ENCODE measurements at regions not wholly inside any gene's neighbourhood (a gene's known extent, or its start where the extent isn't known, plus 50 kb on each side); places are given as distances from the start of the nearest gene placed in this dataset.
"Not testable (repeated sequence)": the region's sequence is repeated elsewhere in the genome, so short reads cannot be mapped to it uniquely, and the experiment has no call there.

DNA sequence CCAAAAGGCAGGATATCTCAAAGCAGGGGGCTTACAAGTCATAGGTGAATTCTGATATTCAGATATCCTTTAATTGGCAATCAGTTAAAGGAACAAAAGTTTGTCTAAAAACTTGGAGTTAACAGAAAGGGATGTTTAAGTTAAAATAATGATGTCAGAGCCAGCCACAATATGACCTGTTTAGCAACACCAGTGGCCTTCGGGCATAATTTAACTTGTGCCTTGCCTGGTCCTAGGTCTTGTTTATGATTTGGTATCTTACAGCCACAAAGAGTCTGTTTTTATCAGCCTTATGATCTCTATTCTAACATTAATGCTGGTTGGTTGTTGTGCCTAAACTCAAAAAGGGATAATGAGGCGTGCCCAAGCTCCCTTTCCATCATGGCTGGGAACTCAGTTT, 252.9 kb downstream of the RNF152 start:
- DNase-seq (ENCODE audit: low spot score): no peak

DNA sequence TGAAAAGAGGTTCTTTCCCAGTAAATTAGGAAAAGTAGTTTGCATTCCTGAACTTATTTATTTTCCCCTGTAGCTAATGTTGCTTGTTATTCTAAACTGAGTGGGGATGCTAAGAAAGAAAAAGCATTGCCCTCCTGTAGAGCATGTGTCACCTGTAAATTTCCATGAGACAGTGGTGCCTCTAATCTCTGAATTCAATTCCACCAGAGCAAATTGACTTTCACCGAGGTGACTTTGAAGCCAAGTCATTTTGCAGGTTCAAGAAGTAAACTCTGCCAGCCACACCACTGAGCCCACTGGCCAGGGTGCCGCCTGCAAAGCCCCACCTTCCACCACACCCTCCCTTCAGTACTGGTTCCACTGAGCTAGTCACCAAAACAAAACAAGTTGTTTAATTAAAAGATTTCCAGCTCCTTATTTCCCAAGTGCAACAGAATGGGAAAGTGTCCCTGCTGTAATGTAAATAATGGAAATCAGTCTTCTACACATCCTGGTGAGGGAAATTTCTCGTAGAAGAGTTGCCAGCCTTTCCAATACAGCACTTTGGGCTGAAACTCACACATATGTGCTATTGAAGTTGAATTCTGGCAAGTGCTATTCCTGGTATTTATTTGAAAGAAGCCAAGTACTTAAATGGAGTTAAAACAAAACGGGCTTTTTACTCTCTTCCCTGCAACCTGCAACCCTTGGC, 254.8 kb downstream of the RNF152 start:
- TF ChIP-seq, protein P1, sequence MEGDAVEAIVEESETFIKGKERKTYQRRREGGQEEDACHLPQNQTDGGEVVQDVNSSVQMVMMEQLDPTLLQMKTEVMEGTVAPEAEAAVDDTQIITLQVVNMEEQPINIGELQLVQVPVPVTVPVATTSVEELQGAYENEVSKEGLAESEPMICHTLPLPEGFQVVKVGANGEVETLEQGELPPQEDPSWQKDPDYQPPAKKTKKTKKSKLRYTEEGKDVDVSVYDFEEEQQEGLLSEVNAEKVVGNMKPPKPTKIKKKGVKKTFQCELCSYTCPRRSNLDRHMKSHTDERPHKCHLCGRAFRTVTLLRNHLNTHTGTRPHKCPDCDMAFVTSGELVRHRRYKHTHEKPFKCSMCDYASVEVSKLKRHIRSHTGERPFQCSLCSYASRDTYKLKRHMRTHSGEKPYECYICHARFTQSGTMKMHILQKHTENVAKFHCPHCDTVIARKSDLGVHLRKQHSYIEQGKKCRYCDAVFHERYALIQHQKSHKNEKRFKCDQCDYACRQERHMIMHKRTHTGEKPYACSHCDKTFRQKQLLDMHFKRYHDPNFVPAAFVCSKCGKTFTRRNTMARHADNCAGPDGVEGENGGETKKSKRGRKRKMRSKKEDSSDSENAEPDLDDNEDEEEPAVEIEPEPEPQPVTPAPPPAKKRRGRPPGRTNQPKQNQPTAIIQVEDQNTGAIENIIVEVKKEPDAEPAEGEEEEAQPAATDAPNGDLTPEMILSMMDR (IDR thresholded peaks at IDR 0.05; ENCODE audit: extremely low read depth, missing control alignments): no peak
- no peak for DNase-seq (ENCODE audit: low spot score)

More for the DNA sequence above, 252.9 kb downstream of the RNF152 start:
- TF ChIP-seq, protein P1 (IDR thresholded peaks at IDR 0.05; ENCODE audit: extremely low read depth, missing control alignments): no peak

GRCh38 chr18:61637319-61637718, 255.5 kb downstream of the RNF152 start:
- DNase-seq (ENCODE audit: low spot score): no peak
- TF ChIP-seq, protein P1 (IDR thresholded peaks at IDR 0.05; ENCODE audit: extremely low read depth, missing control alignments): no peak

DNA sequence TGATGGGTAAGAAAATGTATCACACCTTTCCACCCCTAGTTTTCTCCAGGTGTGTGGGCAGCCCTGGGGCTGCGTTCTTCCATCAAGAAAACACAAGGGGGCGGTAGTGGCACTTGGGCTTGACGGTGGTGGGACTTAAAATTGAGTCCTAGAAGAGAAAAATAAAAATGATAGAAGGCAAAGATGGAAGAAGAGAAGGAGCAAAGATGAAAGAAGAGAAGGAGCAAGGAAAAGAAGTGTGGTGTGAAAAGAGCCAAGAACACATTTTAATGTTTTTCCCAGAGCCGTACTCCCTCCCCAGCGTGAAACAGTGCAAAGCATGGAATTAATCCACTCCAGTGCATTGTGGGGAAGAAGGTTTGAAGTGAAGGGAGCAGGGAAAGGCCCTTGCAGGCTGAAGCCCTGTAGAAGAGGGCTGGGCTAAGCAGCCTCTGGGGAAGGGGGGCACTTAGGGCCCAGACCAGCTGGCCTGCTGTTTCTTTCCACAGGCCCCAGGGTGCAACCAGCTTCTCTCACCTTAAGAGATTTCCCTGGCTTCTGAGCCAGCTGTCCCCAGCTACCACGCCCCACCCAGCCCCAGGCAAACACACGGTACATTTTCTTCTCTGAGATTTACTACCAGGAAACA, 256.8 kb downstream of the RNF152 start:
- TF ChIP-seq, protein P1 (IDR thresholded peaks at IDR 0.05; ENCODE audit: extremely low read depth, missing control alignments): peak; percentile 76
- peak; percentile 39 for DNase-seq (ENCODE audit: low spot score)

GRCh38 chr18:61628085-61628484, 264.7 kb downstream of the RNF152 start:
- TF ChIP-seq, protein P1 (IDR thresholded peaks at IDR 0.05; ENCODE audit: extremely low read depth, missing control alignments): no peak
- no peak for DNase-seq (ENCODE audit: low spot score)

GRCh38 chr18:61624631-61625030, 268.2 kb downstream of the RNF152 start:
- not testable (repeated sequence) for DNase-seq (ENCODE audit: low spot score)

GRCh38 chr18:61619783-61620182, 273.0 kb downstream of the RNF152 start:
- TF ChIP-seq, protein P1 (IDR thresholded peaks at IDR 0.05; ENCODE audit: extremely low read depth, missing control alignments): no peak
- no peak for DNase-seq (ENCODE audit: low spot score)

- no peak for DNase-seq (ENCODE audit: low spot score)
- TF ChIP-seq, protein P1 (IDR thresholded peaks at IDR 0.05; ENCODE audit: extremely low read depth, missing control alignments): no peak
Observed at GRCh38 chr18:61618816-61619215, 274.0 kb downstream of the RNF152 start.

All from GM20000 (cell line).